IPS-NIHi7 (cell line): ENCODE measurements at regions not wholly inside any gene's neighbourhood (a gene's known extent, or its start where the extent isn't known, plus 50 kb on each side); places are given as distances from the start of the nearest gene placed in this dataset.
A peak's percentile ranks its signal among the peaks of the same experiment; 100 is the strongest.
"Not testable (repeated sequence)": the region's sequence is repeated elsewhere in the genome, so short reads cannot be mapped to it uniquely, and the experiment has no call there.

Source experiments
- DNase-seq: peaks from one replicate; pipeline ENCODE4 v3.0.0; 2012; ENCODE audit warnings: mixed read lengths; ENCODE audit errors: extremely low spot score

GRCh38 chr4:78660559-78660958 is 109.0 kb downstream of the ANXA3 start:
- DNase-seq = no peak

GRCh38 chr4:78661086-78661690 is 109.6 kb downstream of the ANXA3 start:
- no peak for DNase-seq

GRCh38 chr4:78661921-78662521 is 110.5 kb downstream of the ANXA3 start:
- no peak for DNase-seq

- DNase-seq = no peak
Observed at GRCh38 chr4:78662658-78663057, 111.1 kb downstream of the ANXA3 start.

- DNase-seq = not testable (repeated sequence)
Observed at GRCh38 chr4:78664296-78664695, 111.9 kb upstream of the BMP2K start.

GRCh38 chr4:78665216-78665770 is 110.9 kb upstream of the BMP2K start:
- DNase-seq = no peak

- DNase-seq = no peak
Observed at GRCh38 chr4:78666830-78667258, 109.3 kb upstream of the BMP2K start.

- DNase-seq = no peak
Observed at GRCh38 chr4:78667325-78667724, 108.8 kb upstream of the BMP2K start.

- DNase-seq = no peak
Observed at GRCh38 chr4:78667764-78668163, 108.4 kb upstream of the BMP2K start.

- DNase-seq = peak; percentile 35
Observed at GRCh38 chr4:78669453-78669852, 106.7 kb upstream of the BMP2K start.

GRCh38 chr4:78671903-78672815 is 104.0 kb upstream of the BMP2K start:
- no peak for DNase-seq

- no peak for DNase-seq
Observed at GRCh38 chr4:78673337-78673736, 102.8 kb upstream of the BMP2K start.

- no peak for DNase-seq
Observed at GRCh38 chr4:78675325-78675724, 100.8 kb upstream of the BMP2K start.

- no peak for DNase-seq
Observed at GRCh38 chr4:78682070-78682469, 94.1 kb upstream of the BMP2K start.

GRCh38 chr4:78683352-78683751 is 92.8 kb upstream of the BMP2K start:
- DNase-seq = no peak

- no peak for DNase-seq
Observed at GRCh38 chr4:78684325-78685079, 91.6 kb upstream of the BMP2K start.

GRCh38 chr4:78687818-78688217 is 88.3 kb upstream of the BMP2K start:
- no peak for DNase-seq

GRCh38 chr4:78688366-78688765 is 87.8 kb upstream of the BMP2K start:
- no peak for DNase-seq

GRCh38 chr4:78689261-78689660 is 86.9 kb upstream of the BMP2K start:
- DNase-seq = no peak

GRCh38 chr4:78689700-78690323 is 86.3 kb upstream of the BMP2K start:
- no peak for DNase-seq

GRCh38 chr4:78691334-78691754 is 84.8 kb upstream of the BMP2K start:
- DNase-seq = no peak
